Fibroblast of skin of left quadriceps (primary cell): ENCODE measurements at regions not wholly inside any gene's neighbourhood (a gene's known extent, or its start where the extent isn't known, plus 50 kb on each side); places are given as distances from the start of the nearest gene placed in this dataset.

ENCODE experiments used
- DNase-seq, 2 experiments: peaks; one replicate each; pipeline ENCODE4 v3.0.0-alpha.2; 2013; ENCODE audit warnings: low read depth in 2 of 2

DNA sequence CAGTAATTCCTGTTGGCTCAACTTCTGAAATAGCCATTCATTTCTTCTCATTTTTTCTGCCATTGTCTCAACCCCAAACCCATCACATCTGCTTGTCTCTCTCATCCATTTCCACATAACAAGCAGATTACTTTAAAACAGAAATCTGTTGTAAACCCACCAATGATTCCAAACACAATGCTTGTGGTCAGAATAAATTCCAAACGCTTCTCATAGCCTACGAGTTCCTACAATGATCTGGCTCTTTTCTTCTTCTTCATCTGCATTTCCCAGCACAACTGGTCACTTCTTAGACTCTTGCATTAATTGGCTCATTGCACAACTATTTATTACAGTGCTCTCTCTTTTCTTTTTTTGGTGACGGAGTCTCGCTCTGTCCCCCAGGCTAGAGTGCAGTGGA is 364.1 kb downstream of the GATA3 start:
- DNase-seq: peak; percentile 58 to 59

DNA sequence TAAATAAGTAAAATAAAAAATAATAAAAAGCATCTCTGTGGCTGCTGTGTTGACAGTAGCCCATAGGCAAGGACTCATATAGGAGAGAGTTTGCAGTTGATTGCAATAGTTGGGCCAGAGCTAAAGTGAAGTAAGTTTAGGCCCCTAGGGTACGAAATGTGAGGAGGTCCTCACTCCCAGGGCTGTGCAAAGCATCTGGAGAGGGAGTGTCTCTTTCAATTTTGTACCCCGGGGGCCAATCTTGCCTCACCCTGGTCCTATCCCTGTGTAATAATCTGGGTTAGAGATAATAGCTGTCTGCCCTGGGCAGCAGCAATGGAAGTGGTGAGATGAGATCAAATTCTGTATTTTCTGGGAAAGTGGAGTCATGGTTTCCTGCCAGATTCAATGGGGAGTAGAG is 365.7 kb downstream of the GATA3 start:
- no peak for DNase-seq

DNA sequence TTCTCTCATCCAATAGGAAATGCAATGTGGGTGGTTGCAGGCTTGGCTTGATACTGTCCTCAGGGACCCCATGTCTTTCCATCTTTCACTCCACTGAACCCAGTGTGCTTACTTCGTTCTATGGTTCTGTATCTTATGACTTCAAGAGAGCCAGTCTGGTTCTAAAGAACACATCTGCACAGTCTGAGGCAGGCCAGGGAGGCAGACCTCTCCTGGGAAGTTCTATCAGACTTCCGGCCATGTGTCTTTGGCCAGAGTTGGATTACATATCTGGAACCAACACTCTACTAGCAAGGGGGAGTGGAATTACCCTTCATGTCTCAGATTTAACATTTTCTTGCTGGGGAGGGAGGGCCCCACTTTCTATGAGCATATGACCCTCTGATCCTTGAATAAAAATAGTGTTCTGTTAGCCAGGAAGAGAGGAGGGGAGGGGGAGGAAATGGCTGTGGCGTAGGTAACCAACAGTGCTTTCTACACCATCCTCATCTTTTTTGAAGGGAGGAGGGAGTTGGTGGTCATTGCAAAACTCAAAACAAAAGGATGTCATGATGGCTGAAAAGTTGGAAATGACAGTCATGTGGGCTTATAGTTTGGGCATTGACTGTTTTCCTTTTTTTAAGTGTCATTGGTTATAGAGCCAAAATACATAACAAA is 370.2 kb downstream of the GATA3 start:
- no peak for DNase-seq

DNA sequence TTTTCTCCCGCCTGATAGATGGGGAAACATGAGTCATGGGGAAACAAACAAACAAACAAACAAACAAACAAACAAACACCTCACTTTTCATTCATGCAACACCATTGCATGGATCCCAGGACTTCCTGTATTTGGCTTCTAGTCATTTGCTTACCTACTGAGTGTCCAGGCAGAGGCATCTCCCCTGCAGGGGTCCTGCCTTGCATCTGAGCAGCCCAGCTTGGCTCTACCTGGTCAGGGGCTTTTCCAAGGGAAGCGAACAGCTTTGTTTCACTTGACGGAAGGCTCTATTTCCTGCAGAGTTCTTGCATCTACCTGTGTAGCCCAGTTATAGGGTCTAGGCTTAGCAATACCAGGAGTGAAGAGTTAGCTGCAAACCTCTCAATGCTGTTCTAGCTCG is 374.2 kb downstream of the GATA3 start:
- DNase-seq: no peak

DNA sequence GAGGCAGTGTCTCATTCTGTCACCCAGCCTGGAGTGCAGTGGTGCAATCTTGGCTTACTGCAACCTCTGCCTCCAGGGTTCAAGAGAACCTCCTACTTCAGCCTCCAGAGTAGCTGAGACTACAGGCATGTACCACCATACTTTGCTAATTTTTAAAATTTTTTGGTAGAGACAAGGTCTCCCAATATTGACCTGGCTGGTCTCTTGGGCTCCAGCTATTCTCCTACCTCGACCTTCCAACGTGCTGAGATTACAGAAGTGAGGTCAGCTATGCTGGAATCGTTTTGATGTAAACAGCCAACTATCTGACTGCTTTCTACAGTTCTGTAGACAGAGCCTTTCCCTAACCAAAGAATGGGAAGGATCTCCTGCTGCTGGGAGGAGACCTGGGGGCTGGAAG is 375.8 kb downstream of the GATA3 start:
- DNase-seq: no peak

DNA sequence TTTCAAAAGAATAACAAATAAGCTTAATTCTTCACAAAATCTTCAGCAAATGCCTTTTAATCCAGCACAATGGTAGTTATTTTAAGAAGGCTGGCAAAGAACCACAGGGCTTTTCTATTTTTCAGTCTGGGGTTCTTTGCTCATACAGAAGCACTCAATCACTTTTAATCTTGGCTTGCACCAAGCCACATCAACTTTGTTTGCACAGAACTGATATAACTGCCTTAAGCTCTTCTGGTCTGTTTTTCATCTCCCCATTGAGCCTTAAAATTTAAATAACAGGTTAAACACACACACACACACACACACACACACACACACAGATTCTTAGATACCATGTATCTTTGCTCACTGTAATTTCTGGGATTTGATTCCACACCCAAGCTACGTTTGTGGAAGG is 377.0 kb downstream of the GATA3 start:
- no peak for DNase-seq

DNA sequence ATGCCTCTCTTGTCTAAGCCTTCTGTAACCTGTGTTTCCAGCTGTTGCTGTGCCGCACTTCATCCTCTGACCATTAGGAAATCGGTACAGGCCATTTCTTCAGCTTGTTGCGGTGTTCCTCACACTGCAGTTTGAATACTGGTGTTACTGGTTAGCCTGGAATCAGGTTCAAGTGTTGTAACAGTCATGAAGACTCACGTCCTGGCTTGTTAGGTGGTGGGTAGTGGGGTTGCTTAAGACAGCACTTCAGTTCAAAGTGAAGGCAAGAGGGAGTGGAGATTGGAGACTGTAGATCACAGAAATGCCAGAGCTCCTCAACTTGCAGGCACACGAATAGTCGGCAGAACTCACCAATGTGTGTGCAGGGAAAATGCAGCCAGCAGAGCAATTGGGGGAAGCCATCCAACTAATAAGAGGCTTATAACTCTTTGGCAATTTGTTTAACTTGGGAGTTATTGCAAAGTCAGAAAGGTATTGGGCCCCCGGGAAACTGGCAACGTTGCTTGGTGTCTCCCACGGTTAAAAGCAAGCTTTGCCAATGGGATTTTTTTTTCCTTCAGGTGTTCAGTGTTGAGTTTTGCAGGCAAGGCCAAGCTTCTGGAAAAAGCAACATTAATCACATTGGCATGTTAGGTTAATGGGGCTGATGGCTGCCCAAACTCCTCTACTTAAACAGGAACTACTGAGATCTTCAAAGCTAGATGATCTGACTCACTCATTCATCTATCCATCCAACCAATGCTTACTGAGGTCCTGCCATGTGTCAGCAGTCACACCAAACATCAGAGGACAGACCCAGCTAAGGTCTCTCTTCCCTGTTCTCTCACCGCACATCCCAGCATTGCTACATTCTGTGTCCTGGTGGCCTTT is 380.9 kb downstream of the GATA3 start:
- DNase-seq: no peak

DNA sequence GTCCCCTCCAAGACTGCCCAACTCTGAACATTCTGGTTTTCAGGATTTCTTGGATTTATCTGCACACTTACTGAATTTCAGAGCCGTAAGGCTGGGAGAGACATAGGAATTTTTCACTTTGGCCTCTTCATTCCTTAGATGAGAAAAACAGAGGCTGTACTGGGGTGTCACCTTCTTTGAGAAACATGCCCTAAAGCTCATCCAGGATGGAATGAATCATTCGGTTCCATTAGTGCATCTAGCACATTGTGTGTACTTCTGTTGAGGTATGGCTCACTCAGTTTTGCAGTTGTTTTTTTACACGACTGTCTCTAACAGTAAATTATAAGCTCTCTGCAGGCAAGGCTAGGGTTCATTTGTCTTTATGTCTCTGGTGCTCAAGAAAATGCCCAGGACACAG is 383.4 kb downstream of the GATA3 start:
- DNase-seq: no peak

DNA sequence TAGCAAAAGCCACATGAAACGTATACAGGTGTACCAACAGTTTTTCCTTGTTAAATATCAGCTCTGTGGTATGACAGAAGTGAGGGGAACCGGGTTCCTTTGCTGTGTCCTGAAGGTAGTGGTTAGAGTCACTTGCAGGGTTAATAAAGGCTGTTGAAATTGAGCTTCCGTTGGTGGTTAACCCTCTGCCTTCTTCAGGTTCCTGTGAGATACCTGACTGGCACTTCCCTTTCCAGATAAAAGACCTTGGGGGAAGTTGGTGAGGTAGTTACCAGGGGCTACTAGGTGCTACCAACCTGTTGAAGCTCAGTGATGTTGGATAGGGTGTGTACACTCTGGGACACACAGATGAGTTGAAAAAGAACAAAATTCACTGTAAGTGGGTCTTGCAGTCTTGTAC is 384.1 kb downstream of the GATA3 start:
- no peak for DNase-seq

DNA sequence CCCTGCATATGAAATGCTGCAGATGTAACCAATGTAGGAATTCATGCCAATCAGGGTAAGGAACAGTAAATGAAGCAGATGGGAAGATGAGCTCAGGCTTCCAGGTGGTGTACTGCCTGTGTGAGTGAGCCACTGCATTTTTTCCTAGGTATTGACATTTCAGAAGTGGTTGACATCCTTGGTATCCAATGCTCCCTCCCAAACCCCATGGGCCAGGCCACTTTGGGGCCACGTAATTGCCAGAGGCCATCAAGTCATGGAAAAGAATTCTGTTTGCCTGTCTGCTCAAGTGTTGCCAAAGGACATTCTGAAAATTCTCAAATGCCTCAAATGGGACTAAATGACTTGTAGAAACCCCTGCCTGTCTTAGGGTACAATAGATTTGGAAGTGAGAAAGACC is 384.6 kb downstream of the GATA3 start:
- DNase-seq: no peak

DNA sequence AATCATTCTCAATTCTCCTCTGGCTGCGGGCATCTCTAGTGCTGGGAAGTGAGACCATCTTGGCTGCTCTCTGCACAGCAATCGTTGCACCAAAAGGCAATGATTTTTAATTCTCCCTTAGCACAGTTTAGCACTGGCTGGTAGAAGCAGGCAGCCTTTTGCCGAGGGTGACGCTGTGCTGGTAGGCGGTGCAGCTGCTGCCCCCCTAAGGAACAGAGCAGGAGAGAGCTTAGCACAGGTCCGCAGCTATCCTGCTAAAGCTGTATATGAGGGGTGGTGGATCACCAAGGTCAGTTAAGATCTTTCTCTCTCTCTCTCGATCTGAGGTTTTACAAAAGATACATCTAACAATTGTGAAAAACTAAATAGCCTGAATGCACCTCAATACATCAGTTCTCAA is 390.1 kb downstream of the GATA3 start:
- no peak for DNase-seq

DNA sequence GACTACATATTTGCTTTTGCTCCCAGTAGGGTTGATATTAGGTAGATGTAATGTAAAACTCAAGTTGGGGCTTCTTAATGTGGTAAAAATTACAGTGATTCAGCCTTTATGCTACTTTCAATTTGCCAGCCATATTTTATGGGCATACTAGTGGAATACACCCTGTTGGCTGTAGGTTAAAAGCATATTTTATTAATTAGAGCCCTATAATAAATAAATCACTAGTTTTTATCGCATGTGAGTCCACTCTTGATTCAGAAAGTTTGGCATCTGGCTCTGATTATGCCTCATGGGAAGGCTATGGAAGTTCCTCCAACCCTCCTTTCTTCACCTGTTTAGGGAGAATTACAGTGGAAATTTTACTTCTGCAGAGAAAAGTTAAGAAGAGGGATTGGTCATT is 390.9 kb downstream of the GATA3 start:
- peak in 1 of 2 experiments; percentile 5 for DNase-seq

DNA sequence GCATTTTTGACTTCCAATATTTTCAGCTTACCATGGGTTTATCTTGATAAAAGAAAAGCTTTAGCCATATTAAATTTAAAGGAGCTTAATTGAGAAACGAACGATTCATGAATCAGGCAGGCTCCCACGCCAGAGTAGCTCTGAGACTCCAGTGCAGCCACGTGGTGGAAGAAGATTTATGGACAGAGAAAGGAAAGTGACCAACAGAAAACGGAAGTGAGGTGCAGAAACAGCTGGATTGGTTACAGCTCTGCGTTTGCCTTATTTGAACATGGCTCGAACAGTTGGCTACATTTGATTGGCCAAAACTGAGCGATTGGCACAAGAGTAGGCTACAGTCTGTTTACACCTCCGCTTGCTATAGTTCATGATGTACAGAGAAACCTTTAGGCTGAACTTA is 395.4 kb downstream of the GATA3 start:
- no peak for DNase-seq

DNA sequence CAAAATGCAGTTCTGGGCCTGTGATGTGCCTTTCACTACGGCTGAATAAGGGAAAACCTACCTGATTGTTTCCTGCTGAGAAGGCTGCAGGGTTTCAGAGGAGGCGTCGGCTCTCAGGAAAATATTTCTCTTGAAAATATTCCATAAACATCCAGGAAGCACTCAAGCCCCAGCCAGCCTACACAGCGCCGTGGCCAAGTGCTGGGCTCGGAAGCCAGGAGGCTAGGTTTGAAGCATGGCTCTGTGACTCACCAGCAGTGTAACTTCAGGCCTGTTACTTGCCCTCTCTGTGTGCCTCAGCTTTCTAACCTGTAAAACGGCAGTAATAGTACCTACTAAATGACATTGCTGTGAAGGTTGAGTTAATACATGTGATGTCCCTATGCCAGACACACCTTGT is 399.1 kb downstream of the GATA3 start:
- no peak for DNase-seq

DNA sequence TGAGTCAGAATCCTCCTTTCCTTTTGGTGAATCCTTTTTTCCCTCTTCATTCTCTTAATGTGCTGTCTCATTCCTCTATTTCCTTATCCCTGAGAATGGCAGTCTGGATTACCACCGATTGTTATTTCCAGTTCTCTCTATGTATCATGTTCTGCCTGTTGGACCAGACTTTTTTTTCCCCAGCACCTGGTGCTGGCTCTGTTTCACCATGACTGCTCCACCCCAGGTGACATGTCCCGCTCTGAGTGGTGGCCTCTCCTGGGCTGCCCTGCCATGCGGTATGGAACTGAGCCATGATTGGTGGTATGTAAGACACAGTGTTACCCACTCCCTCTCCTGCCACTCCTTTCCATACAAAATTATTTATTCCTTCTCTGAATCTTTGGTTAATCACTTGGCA is 399.9 kb downstream of the GATA3 start:
- DNase-seq: no peak

DNA sequence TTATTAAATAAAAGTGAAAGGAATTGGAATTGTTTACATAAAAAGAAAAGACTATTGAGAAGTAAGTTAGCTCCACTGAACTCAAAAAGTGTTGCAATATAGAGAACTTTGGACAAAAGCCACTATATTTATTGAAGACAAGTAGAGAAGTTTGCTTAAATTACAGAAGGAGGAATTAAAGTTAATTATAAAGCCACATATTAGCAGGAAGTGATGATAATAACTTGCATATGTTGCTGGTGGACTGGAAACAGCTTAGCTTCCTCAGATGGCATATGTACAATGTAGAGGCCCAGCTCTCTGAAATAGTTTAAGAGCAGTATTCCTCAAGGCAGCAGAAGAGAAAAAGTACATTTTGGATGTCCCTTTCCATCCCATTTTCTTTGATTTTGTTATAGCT is 400.7 kb downstream of the GATA3 start:
- DNase-seq: no peak

DNA sequence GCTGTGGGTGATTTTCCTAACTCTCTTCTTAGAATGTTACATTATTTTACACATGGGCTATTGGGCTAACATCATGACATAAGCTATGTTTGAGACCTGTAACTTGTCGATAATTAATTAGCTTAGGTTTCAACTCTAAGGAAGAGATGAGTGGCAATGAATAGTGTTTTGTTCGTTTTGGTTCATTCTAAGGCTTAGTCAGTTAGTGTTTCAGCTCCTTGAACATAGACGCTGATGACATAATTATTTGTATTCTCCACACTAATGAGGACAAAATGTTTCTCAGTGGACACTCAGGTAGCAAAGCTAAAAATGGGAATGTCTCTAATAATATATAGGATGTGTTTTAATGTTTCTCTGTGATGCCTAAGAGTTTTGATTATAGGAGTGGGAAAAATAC is 401.9 kb downstream of the GATA3 start:
- DNase-seq: no peak

DNA sequence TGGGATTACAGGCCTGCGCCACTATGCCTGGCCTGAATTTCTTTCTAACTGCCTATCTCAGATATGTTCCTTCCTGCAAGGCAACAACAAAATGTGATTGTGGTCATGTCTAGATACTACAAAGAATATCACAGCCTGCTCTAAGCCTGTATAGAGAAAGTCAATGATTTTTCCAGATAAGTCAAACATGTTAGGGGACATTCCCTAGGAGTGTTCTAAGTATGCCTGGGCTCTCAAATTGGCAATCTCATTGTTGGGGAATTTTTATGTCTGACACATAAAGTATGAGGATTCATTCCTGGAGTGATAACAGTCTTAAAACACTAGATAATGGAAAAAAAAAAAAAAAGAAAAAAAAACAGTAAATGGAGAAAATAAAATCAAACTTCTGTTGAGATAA is 406.1 kb downstream of the GATA3 start:
- DNase-seq: no peak

DNA sequence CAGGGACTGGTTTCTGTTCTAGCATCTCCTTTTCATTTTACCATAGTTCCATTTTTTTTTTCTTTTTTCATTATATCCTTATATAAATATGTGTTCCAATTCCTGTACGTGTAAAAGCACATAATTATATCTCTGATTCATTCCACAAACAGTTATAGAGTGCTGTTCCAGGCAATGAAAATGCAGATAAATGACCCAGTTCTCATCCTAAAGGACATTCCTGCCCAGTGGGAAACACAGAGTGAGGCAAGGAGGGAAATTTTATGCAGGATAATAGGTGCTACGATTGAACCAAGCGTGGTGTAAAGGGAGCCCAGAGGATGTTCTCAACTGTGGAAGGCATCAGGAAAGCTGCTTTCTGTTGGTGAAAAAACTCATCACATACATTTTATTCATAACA is 408.1 kb downstream of the GATA3 start:
- no peak for DNase-seq

DNA sequence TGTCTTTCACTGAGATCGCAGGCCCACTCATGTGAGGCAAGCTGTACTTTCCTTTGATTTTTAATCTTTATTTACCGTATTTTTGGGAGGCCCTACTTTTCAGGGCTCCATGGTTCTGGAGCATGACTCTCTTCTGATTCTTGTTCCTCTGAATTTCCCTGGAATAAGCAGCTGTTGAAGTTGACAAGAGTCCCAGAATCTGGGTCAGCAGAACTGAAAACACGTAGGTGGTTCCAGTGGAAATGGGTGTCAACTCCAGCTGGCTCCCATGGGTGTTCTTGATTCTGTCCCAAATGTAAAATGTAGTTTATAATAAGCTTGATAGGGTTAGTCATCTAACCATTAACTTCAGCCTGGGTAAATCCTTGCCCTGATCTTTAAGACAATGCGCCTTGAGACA is 409.4 kb downstream of the GATA3 start:
- no peak for DNase-seq

DNA sequence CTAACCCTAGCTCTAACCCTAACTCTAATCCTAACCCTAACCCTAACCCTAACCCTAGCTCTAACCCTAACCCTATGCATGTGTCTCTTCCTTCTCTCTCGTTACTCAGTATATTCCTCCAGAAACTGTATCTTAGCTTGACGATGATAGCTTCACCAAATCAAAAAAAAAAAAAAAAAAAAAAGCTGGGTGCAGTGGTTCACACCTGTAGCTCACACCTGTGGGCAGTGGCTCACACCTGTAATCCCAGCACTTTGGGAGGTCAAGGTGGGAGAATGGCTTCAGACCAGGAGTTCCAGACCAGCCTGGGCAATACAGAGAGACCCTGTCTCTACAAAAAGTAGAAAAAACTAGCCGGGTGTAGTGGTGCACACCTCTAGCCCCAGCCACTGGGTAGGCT is 414.0 kb downstream of the GATA3 start:
- no peak for DNase-seq

DNA sequence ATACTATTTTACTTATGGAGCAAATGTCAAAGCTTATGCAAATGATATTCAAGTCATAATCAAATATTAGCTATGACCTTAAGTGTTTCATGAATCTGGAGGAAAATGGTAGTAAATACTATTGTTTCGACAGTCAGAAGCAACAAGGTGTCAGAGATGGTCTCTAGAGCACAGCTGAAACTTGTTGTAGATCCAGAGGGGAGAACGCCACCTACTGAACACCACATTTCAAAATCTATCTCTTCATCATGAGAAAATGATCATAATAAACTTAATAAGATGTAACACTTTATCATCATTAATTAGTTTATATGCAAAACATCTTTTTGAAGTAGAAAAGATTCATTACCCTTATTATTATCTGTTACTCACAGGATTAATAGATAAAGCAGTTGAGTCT is 418.7 kb downstream of the GATA3 start:
- DNase-seq: no peak

DNA sequence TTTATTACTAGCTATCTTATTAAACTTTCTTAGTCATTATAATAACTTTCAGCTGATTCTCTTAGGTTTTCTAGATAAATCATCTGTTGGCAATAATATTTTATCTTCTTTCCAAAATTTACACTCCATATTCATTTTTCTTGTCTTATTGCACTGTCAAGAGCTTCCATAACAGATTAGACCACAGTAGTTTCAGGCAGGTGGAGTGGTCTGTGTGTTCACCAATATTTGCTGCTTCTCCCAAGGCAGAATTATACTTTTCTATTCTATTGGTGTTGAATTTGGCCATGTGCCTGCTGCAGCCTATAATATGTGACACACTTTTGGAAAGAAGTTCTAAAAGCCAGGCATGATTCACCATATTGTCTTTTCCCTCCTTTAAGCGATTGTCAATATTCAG is 422.8 kb downstream of the GATA3 start:
- no peak for DNase-seq
